ENCODE measurements at regions not wholly inside any gene's neighbourhood (a gene's known extent, or its start where the extent isn't known, plus 50 kb on each side); places are given as distances from the start of the nearest gene placed in this dataset.

DNA sequence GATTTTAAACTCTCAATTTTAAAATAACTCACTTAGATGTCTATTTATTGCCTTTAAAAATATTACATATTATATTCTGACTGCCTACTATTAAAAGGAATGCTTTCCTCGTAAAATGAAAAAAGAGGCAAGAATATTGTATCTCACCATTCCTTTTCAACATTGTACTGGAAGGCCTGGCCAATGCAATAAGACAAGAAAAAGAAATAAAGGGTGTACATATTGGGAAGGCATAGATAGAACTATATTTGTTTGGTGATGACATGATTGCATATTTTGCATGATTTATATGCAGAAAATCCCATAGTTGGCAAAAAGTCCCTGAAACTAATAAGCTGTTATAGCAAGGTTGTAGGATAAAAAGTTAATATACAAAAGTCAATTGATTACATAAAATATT, 474.6 kb upstream of the ATP2B1 start:
- TF ChIP-seq, protein P1, sequence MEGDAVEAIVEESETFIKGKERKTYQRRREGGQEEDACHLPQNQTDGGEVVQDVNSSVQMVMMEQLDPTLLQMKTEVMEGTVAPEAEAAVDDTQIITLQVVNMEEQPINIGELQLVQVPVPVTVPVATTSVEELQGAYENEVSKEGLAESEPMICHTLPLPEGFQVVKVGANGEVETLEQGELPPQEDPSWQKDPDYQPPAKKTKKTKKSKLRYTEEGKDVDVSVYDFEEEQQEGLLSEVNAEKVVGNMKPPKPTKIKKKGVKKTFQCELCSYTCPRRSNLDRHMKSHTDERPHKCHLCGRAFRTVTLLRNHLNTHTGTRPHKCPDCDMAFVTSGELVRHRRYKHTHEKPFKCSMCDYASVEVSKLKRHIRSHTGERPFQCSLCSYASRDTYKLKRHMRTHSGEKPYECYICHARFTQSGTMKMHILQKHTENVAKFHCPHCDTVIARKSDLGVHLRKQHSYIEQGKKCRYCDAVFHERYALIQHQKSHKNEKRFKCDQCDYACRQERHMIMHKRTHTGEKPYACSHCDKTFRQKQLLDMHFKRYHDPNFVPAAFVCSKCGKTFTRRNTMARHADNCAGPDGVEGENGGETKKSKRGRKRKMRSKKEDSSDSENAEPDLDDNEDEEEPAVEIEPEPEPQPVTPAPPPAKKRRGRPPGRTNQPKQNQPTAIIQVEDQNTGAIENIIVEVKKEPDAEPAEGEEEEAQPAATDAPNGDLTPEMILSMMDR (IDR thresholded peaks at IDR 0.05) = no peak
- TF ChIP-seq POLR2A (IDR thresholded peaks at IDR 0.05) = no peak
- no peak for TF ChIP-seq EP300 (IDR thresholded peaks at IDR 0.05)
- Histone ChIP-seq H3K4me3 (no peak overlapping the region), H3K36me3 (no peaks in the 10 kb centered on the region), H3K27me3 (no peaks in the 10 kb centered on the region), H3K9me3 (peaks cover 0 to 11% (median 0%) of the 10 kb centered on the region in 3 donors), H3K4me1 (no peaks in the 10 kb centered on the region), H3K27ac (no peak overlapping the region)
- 81 to 86% methylated on average over 1 of the region's 1 CpG for WGBS, 2 donors (ENCODE audit: low coverage in 1 of 2)
- no peak for ATAC-seq

DNA sequence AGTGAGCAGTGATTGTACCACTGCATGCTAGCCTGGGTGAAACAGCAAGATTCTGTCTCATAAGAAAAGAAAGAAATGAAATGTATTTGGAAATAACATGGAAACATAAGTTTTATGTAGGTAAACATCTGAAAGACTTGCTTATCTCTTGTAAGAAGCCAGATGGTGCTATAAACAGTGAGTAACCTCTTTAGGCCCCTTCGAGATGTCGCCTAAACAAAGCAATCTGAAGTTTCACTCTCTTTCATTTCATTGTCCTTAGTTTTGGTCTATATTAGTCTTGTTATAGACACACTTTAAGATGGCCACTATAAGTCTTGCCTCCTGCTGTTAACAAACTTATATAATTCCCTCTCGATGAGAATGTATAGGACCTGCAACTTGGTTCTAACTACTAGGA, 472.6 kb upstream of the ATP2B1 start:
- H3K27me3 ChIP-seq = no peaks in the 10 kb centered on the region
- TF ChIP-seq POLR2A (IDR thresholded peaks at IDR 0.05) (no peak), EP300 (IDR thresholded peaks at IDR 0.05) (no peak), POLR2AphosphoS5 (IDR thresholded peaks at IDR 0.05) (no peak)
- TF ChIP-seq, protein P1 (IDR thresholded peaks at IDR 0.05) = no peak
- peaks cover 0 to 11% (median 0%) of the 10 kb centered on the region in 3 donors for H3K9me3 ChIP-seq
- no peak overlapping the region for H3K27ac ChIP-seq
- WGBS, 2 donors (ENCODE audit: low coverage in 1 of 2) = 85 to 98% methylated on average over 3 of the region's 3 CpGs
- H3K4me3 ChIP-seq = no peak overlapping the region
- no peaks in the 10 kb centered on the region for H3K4me1 ChIP-seq
- ATAC-seq = no peak
- H3K36me3 ChIP-seq = no peaks in the 10 kb centered on the region

DNA sequence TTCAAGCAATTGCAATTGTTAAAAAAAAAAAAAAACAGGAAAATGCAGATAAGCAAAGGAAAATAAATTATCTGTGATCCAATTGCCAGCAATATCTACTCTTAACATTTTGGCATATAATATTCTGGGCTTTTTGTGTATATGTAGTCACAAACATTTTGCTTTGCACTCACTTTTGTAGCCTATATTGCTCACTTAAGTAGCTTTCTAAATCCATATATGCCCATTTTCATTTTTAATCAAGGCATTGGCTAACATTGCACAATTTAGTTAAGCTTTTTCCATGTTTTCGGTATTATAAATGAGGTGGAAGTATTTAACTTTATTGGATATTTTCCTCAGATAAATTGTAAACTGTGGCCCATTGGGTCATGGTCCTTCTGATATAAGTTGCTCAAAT, 466.3 kb upstream of the ATP2B1 start:
- Histone ChIP-seq H3K4me1 (no peaks in the 10 kb centered on the region), H3K27ac (no peak overlapping the region), H3K4me3 (no peak overlapping the region), H3K36me3 (no peaks in the 10 kb centered on the region), H3K27me3 (no peaks in the 10 kb centered on the region), H3K9me3 (no peaks in the 10 kb centered on the region)
- 88 to 100% methylated on average over 1 of the region's 1 CpG for WGBS, 2 donors (ENCODE audit: low coverage in 1 of 2)
- no peak for ATAC-seq
- TF ChIP-seq, protein P1 (IDR thresholded peaks at IDR 0.05) = no peak
- TF ChIP-seq EP300 (IDR thresholded peaks at IDR 0.05) (no peak), POLR2AphosphoS5 (IDR thresholded peaks at IDR 0.05) (no peak), POLR2A (IDR thresholded peaks at IDR 0.05) (no peak)

DNA sequence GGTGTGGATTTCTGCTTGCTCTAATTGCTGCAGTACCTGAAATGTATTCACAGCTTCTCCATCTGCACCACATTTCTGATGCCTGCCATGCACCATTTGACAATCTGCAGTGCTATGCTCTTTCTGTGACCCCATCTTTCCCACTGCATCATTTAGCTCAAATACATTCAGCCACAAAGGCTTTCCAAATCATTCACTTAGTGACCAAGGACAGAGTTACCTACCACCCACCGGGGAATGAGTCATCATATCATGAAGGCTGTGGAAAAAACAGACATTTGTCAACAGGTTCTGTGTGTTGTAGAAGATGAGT, 465.5 kb upstream of the ATP2B1 start:
- TF ChIP-seq EP300 (IDR thresholded peaks at IDR 0.05) = no peak
- no peak for TF ChIP-seq POLR2AphosphoS5 (IDR thresholded peaks at IDR 0.05)
- TF ChIP-seq, protein P1 (IDR thresholded peaks at IDR 0.05) = no peak
- TF ChIP-seq POLR2A (IDR thresholded peaks at IDR 0.05) = no peak
- Histone ChIP-seq H3K27ac (no peak overlapping the region), H3K9me3 (no peaks in the 10 kb centered on the region), H3K27me3 (no peaks in the 10 kb centered on the region), H3K4me3 (no peak overlapping the region), H3K4me1 (no peaks in the 10 kb centered on the region), H3K36me3 (no peaks in the 10 kb centered on the region)
- no peak for ATAC-seq
- WGBS, 2 donors (ENCODE audit: low coverage in 1 of 2) = 20 to 40% methylated on average over 1 of the region's 1 CpG

DNA sequence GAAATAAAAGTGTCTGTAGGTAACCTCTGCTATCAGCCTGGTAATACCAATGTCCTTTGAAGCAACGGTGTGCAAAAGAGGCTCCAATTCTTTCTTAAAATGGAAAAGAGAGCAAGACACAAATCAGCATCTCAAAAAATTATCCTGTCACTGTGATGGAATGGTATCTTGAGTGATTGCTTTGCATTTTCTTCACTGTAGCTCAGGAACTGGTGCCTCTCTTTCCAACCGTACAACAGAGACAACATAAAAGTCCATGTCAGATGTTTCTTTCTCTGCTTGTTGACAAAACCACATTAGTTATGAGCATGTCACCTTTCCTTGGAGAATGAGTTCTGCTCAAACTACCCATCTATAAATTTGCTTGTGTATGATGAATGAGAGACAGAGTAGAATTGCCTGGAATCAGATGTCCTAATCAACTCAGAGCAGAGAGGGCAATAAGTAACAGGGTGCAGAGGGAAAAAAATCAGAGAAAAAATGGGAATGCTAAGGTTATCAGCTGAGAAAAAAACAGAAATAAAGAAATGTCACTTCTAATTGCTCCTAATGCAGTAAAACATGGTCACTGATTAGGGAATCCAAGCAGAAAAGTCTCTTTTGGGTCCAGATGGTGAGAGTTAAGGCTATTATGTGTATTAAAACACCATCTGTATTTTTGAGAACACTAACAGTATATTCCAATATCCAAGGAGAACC, 465.0 kb upstream of the ATP2B1 start:
- Histone ChIP-seq H3K36me3 (no peaks in the 10 kb centered on the region), H3K27ac (no peak overlapping the region), H3K4me1 (no peaks in the 10 kb centered on the region), H3K4me3 (no peak overlapping the region), H3K27me3 (no peaks in the 10 kb centered on the region), H3K9me3 (no peaks in the 10 kb centered on the region)
- TF ChIP-seq EP300 (IDR thresholded peaks at IDR 0.05) = no peak
- TF ChIP-seq POLR2AphosphoS5 (IDR thresholded peaks at IDR 0.05) = no peak
- TF ChIP-seq, protein P1 (IDR thresholded peaks at IDR 0.05) = no peak
- TF ChIP-seq POLR2A (IDR thresholded peaks at IDR 0.05) = no peak
- ATAC-seq = no peak
- 76 to 100% methylated on average over 1 to 2 of the region's 2 CpGs for WGBS, 2 donors (ENCODE audit: low coverage in 1 of 2)

Data from gastroesophageal sphincter (tissue), 4 donors.